Neural cell (in vitro differentiated cells): ENCODE measurements at regions not wholly inside any gene's neighbourhood (a gene's known extent, or its start where the extent isn't known, plus 50 kb on each side); places are given as distances from the start of the nearest gene placed in this dataset.

ENCODE experiments used
- H2AFZ ChIP-seq: fragments of 200-600, 300-800 bp; sonication (generic), shearing (Covaris generic); 2 replicates; pipeline ENCODE4 v1.6.0; 2014; ENCODE audit warnings: low read depth, mild to moderate bottlenecking, antibody characterized with exemption, low read length, moderate library complexity
- H3F3A ChIP-seq: fragments of 200-600 bp; shearing (Covaris generic); 2 replicates; pipeline ENCODE4 v1.6.1; 2016; ENCODE audit warnings: mild to moderate bottlenecking, moderate library complexity, mixed read lengths, antibody characterized with exemption, low read length; ENCODE audit not compliant: insufficient read depth, poor library complexity, severe bottlenecking
- H3K27ac ChIP-seq: fragments of 200-600, 300-800 bp; sonication (generic), shearing (Covaris generic); 2 replicates; pipeline ENCODE4 v1.5.1; 2014; ENCODE audit warnings: mild to moderate bottlenecking, low read length, moderate library complexity
- H3K27me3 ChIP-seq: fragments of 300-800, 200-600 bp; sonication (generic), shearing (Covaris generic); 2 replicates; pipeline ENCODE4 v1.6.0; 2014; ENCODE audit warnings: mild to moderate bottlenecking, low read depth, low read length, moderate library complexity; ENCODE audit not compliant: insufficient read depth
- H3K36me3 ChIP-seq: fragments of 300-800, 200-600 bp; sonication (generic), shearing (Covaris generic); 2 replicates; pipeline ENCODE4 v1.5.1; 2014; ENCODE audit warnings: mild to moderate bottlenecking, antibody characterized with exemption, low read length, moderate library complexity; ENCODE audit not compliant: insufficient read depth
- H3K4me2 ChIP-seq: fragments of 300-800, 200-600 bp; sonication (generic), shearing (Covaris generic); 2 replicates; pipeline ENCODE4 v1.6.0; 2014; ENCODE audit warnings: mild to moderate bottlenecking, low read length
- H3K4me3 ChIP-seq: fragments of 300-800, 200-600 bp; sonication (generic), shearing (Covaris generic); 2 replicates; pipeline ENCODE4 v1.5.1; 2014; ENCODE audit warnings: mild to moderate bottlenecking, low read length, moderate library complexity
- H3K79me2 ChIP-seq: fragments of 200-600 bp; shearing (Covaris generic); replicated peaks from 2 replicates; pipeline ENCODE4 v1.6.0; 2014; ENCODE audit warnings: mild to moderate bottlenecking, low read length, moderate library complexity; ENCODE audit not compliant: insufficient read depth
- H3K9ac ChIP-seq: fragments of 300-800, 200-600 bp; sonication (generic), shearing (Covaris generic); 2 replicates; pipeline ENCODE4 v1.6.1; 2016; ENCODE audit warnings: mild to moderate bottlenecking, low read length, mixed read lengths
- H3K9me2 ChIP-seq: fragments of 200-600 bp; shearing (Covaris generic); 2 replicates; pipeline ENCODE4 v1.6.1; 2016; ENCODE audit warnings: mild to moderate bottlenecking, low read length, mixed read lengths; ENCODE audit not compliant: insufficient read depth
- H3K9me3 ChIP-seq: fragments of 200-600, 300-800 bp; sonication (generic), shearing (Covaris generic); 2 replicates; pipeline ENCODE4 v1.6.1; 2016; ENCODE audit warnings: mild to moderate bottlenecking, mixed run types, low read length, moderate library complexity, mixed read lengths
- H4K20me1 ChIP-seq: fragments of 200-600 bp; shearing (Covaris generic); 2 replicates; pipeline ENCODE4 v1.6.1; 2016; ENCODE audit warnings: mild to moderate bottlenecking, mixed run types; ENCODE audit not compliant: insufficient read depth
- EP300 ChIP-seq: fragments of 450-650 bp; conservative IDR thresholded peaks from 2 replicates; pipeline ENCODE4 v1.6.1; 2014; ENCODE audit warnings: antibody characterized with exemption, mild to moderate bottlenecking, moderate library complexity; ENCODE audit not compliant: poor library complexity, severe bottlenecking
- EZH2 ChIP-seq: fragments of 200-600, 300-800 bp; shearing (Covaris generic), sonication (generic); IDR thresholded peaks from 2 replicates; pipeline ENCODE4 v1.6.1; 2014; ENCODE audit warnings: antibody characterized with exemption, low read length, borderline replicate concordance, mild to moderate bottlenecking; ENCODE audit not compliant: insufficient read depth, poor library complexity, severe bottlenecking
- MXI1 ChIP-seq: fragments of 450-650 bp; conservative IDR thresholded peaks from 2 replicates; pipeline ENCODE4 v1.6.1; 2014; ENCODE audit warnings: antibody characterized with exemption, mild to moderate bottlenecking; ENCODE audit not compliant: poor library complexity, severe bottlenecking
- POLR2AphosphoS5 ChIP-seq: IDR thresholded peaks from 2 replicates; pipeline ENCODE4 v1.6.1; 2012
- RAD21 ChIP-seq: fragments of 450-650 bp; conservative IDR thresholded peaks from 2 replicates; pipeline ENCODE4 v1.6.1; 2014; ENCODE audit warnings: antibody characterized with exemption, mild to moderate bottlenecking, moderate library complexity
- SMC3 ChIP-seq: fragments of 450-650 bp; conservative IDR thresholded peaks from 2 replicates; pipeline ENCODE4 v1.6.1; 2014; ENCODE audit warnings: antibody characterized with exemption, mild to moderate bottlenecking, moderate library complexity; ENCODE audit not compliant: poor library complexity
- TAF1 ChIP-seq: IDR thresholded peaks from 2 replicates; pipeline ENCODE4 v1.6.1; 2012; ENCODE audit warnings: low read depth
- TF ChIP-seq, protein P1 (sequence below): IDR thresholded peaks from 2 replicates; pipeline ENCODE4 v1.6.1; 2012; ENCODE audit warnings: borderline replicate concordance
- TF ChIP-seq, protein P2 (sequence below): fragments of 450-650 bp; IDR thresholded peaks from 2 replicates; pipeline ENCODE4 v1.5.1; 2014; ENCODE audit warnings: antibody characterized with exemption, mild to moderate bottlenecking, moderate library complexity; ENCODE audit not compliant: poor library complexity, severe bottlenecking

DNA sequence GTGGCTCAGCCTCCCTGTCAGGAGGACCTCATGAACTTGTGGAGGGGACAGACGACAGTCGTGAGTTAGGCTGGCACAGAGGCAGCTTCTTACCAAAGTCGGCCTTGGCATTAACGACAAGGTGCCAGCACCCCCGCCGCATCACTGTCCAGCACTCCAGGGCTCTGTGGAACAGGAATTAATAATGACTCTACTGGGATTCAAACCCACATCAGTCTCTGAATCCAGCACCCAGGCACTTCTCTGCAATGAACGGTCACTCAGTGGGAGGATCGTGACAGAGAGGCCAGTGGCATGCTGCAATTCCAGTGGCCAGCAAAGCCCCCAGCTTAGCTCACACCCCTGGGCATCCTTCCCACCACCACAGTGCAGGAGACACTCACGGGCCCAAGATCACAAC is 263.3 kb upstream of the ADAMTS16 start:
- Histone ChIP-seq H2AFZ (no peak overlapping the region), H3K79me2 (no peaks in the 10 kb centered on the region), H3K9me2 (no peaks in the 10 kb centered on the region), H3K27me3 (no peaks in the 10 kb centered on the region), H3K9me3 (no peaks in the 10 kb centered on the region), H3K9ac (no peak overlapping the region), H3K27ac (no peak overlapping the region), H3K4me3 (no peak overlapping the region), H3K36me3 (no peaks in the 10 kb centered on the region), H4K20me1 (no peaks in the 10 kb centered on the region), H3F3A (no peaks in the 10 kb centered on the region), H3K4me2 (no peak overlapping the region)
- TF ChIP-seq POLR2AphosphoS5 (no peak), EZH2 (no peak), TAF1 (no peak), MXI1 (no peak)
- TF ChIP-seq, protein P1, sequence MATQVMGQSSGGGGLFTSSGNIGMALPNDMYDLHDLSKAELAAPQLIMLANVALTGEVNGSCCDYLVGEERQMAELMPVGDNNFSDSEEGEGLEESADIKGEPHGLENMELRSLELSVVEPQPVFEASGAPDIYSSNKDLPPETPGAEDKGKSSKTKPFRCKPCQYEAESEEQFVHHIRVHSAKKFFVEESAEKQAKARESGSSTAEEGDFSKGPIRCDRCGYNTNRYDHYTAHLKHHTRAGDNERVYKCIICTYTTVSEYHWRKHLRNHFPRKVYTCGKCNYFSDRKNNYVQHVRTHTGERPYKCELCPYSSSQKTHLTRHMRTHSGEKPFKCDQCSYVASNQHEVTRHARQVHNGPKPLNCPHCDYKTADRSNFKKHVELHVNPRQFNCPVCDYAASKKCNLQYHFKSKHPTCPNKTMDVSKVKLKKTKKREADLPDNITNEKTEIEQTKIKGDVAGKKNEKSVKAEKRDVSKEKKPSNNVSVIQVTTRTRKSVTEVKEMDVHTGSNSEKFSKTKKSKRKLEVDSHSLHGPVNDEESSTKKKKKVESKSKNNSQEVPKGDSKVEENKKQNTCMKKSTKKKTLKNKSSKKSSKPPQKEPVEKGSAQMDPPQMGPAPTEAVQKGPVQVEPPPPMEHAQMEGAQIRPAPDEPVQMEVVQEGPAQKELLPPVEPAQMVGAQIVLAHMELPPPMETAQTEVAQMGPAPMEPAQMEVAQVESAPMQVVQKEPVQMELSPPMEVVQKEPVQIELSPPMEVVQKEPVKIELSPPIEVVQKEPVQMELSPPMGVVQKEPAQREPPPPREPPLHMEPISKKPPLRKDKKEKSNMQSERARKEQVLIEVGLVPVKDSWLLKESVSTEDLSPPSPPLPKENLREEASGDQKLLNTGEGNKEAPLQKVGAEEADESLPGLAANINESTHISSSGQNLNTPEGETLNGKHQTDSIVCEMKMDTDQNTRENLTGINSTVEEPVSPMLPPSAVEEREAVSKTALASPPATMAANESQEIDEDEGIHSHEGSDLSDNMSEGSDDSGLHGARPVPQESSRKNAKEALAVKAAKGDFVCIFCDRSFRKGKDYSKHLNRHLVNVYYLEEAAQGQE = no peak
- TF ChIP-seq, protein P2, sequence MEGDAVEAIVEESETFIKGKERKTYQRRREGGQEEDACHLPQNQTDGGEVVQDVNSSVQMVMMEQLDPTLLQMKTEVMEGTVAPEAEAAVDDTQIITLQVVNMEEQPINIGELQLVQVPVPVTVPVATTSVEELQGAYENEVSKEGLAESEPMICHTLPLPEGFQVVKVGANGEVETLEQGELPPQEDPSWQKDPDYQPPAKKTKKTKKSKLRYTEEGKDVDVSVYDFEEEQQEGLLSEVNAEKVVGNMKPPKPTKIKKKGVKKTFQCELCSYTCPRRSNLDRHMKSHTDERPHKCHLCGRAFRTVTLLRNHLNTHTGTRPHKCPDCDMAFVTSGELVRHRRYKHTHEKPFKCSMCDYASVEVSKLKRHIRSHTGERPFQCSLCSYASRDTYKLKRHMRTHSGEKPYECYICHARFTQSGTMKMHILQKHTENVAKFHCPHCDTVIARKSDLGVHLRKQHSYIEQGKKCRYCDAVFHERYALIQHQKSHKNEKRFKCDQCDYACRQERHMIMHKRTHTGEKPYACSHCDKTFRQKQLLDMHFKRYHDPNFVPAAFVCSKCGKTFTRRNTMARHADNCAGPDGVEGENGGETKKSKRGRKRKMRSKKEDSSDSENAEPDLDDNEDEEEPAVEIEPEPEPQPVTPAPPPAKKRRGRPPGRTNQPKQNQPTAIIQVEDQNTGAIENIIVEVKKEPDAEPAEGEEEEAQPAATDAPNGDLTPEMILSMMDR = no peak

DNA sequence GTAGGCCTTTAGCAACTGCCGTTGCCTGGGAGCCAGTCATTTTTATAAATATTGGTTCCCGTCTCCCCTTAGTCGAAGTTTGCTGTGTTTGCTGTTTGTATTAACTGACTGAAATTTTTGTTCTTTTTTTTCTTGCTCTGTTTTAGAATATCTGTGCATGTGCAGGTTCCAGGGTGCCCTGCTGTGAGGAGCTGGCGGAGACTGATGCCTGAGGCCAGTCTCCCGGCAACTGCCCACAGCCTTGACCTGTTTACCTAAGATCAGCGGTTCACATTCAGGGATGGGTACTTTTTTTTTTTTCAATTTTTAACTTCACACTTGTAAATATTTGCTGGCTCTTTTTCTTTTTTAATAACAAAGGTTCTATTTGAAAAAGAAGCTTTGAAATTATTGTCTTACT is 262.6 kb upstream of the ADAMTS16 start:
- H3K4me3 ChIP-seq = no peak overlapping the region
- no peaks in the 10 kb centered on the region for H3K27me3 ChIP-seq
- H3K79me2 ChIP-seq = no peaks in the 10 kb centered on the region
- H4K20me1 ChIP-seq = no peaks in the 10 kb centered on the region
- no peaks in the 10 kb centered on the region for H3K9me2 ChIP-seq
- no peak for TF ChIP-seq POLR2AphosphoS5
- TF ChIP-seq EP300 = no peak
- TF ChIP-seq TAF1 = no peak
- no peak for TF ChIP-seq RAD21
- TF ChIP-seq SMC3 = no peak
- TF ChIP-seq, protein P2 = no peak
- TF ChIP-seq, protein P1 = no peak
- TF ChIP-seq MXI1 = no peak
- no peak for TF ChIP-seq EZH2
- H3F3A ChIP-seq = no peaks in the 10 kb centered on the region
- H2AFZ ChIP-seq = no peak overlapping the region
- H3K4me2 ChIP-seq = no peak overlapping the region
- H3K36me3 ChIP-seq = no peaks in the 10 kb centered on the region
- H3K27ac ChIP-seq = no peak overlapping the region
- H3K9me3 ChIP-seq = no peaks in the 10 kb centered on the region
- no peak overlapping the region for H3K9ac ChIP-seq
